Fibroblast of lung (primary cell): ENCODE measurements at regions not wholly inside any gene's neighbourhood (a gene's known extent, or its start where the extent isn't known, plus 50 kb on each side); places are given as distances from the start of the nearest gene placed in this dataset.

Experiments used
- DNase-seq, 2 donors: peaks; one replicate each; pipeline versions ENCODE4 v3.0.0 to v3.0.0-alpha.2; 2010; ENCODE audit warnings: low read depth in 2 of 2
- H2AFZ ChIP-seq: 2 replicates; pipeline ENCODE4 v1.5.1; 2012; ENCODE audit warnings: low read length, control low read depth, inconsistent platforms
- H3K27ac ChIP-seq: 2 replicates; pipeline ENCODE4 v1.5.1; 2011; ENCODE audit warnings: low read length, control low read depth; ENCODE audit not compliant: insufficient read depth
- H3K27me3 ChIP-seq: 2 replicates; pipeline ENCODE4 v1.5.1; 2011; ENCODE audit warnings: mild to moderate bottlenecking, low read length; ENCODE audit not compliant: control insufficient read depth, insufficient read depth
- H3K36me3 ChIP-seq: 2 replicates; pipeline ENCODE4 v1.5.1; 2011; ENCODE audit warnings: low read length; ENCODE audit not compliant: control insufficient read depth, insufficient read depth
- H3K4me1 ChIP-seq: 2 replicates; pipeline ENCODE4 v1.5.1; 2011; ENCODE audit warnings: low read length; ENCODE audit not compliant: control insufficient read depth, insufficient read depth; ENCODE audit errors: extremely low read depth
- H3K4me2 ChIP-seq: 2 replicates; pipeline ENCODE4 v1.5.1; 2011; ENCODE audit warnings: low read length, control low read depth; ENCODE audit not compliant: insufficient read depth; ENCODE audit errors: extremely low read depth
- H3K4me3 ChIP-seq, 4 experiments: fragments of 200-600 bp in 1 of 4; sonication (generic) in 1 of 4; replicated peaks in 1 of 4; 2 replicates each; pipeline ENCODE4 v1.5.1; 2011 to 2016; ENCODE audit warnings: low read length in 4 of 4, low read depth in 3 of 4, mild to moderate bottlenecking in 3 of 4, control low read depth in 2 of 4, inconsistent platforms in 1 of 4, mixed read lengths in 1 of 4; ENCODE audit not compliant: insufficient read depth in 1 of 4; ENCODE audit errors: control extremely low read depth in 1 of 4
- H3K79me2 ChIP-seq: 2 replicates; pipeline ENCODE4 v1.5.1; 2012; ENCODE audit warnings: mild to moderate bottlenecking, low read length, inconsistent platforms; ENCODE audit not compliant: control insufficient read depth, insufficient read depth
- H3K9ac ChIP-seq: 2 replicates; pipeline ENCODE4 v1.5.1; 2011; ENCODE audit warnings: mild to moderate bottlenecking, low read length, control low read depth; ENCODE audit not compliant: insufficient read depth
- H3K9me3 ChIP-seq: 2 replicates; pipeline ENCODE4 v1.5.1; 2012; ENCODE audit warnings: low read depth, low read length; ENCODE audit not compliant: control insufficient read depth, insufficient read depth
- H4K20me1 ChIP-seq: 2 replicates; pipeline ENCODE4 v1.5.1; 2011; ENCODE audit warnings: low read length; ENCODE audit not compliant: control insufficient read depth, insufficient read depth; ENCODE audit errors: extremely low read depth
- CTCF ChIP-seq, 2 donors: IDR thresholded peaks in 1 of 2; conservative IDR thresholded peaks in 1 of 2; 1 replicate in 1 of 2; 2 replicates in 1 of 2; pipeline ENCODE4 v1.5.1; 2011 to 2012; ENCODE audit warnings: low read length in 2 of 2, control low read depth in 1 of 2, inconsistent platforms in 1 of 2, low read depth in 1 of 2, mild to moderate bottlenecking in 1 of 2
- EZH2 ChIP-seq: IDR thresholded peaks from 2 replicates; pipeline ENCODE4 v1.5.1; 2012; ENCODE audit warnings: low read length, control low read depth, mild to moderate bottlenecking; ENCODE audit errors: missing control alignments

GRCh38 chr18:24894880-24895279, 434.4 kb downstream of the HRH4 start:
- Histone ChIP-seq H3K36me3 (no peaks in the 10 kb centered on the region), H3K9ac (no peak overlapping the region), H3K27me3 (no peaks in the 10 kb centered on the region), H3K9me3 (no peaks in the 10 kb centered on the region), H3K4me1 (no peaks in the 10 kb centered on the region), H2AFZ (no peak overlapping the region), H3K79me2 (no peaks in the 10 kb centered on the region), H4K20me1 (no peaks in the 10 kb centered on the region), H3K4me2 (no peak overlapping the region), H3K27ac (no peak overlapping the region), H3K4me3 (no peak overlapping the region)
- TF ChIP-seq EZH2 (no peak), CTCF (conservative IDR thresholded peaks at IDR 0.05 in 1 of 2, IDR thresholded peaks at IDR 0.05 in 1 of 2; ENCODE audit: low read depth in 1 of 2, low read length in 2 of 2) (no peak)
- peak; percentile 7 to 43 for DNase-seq

GRCh38 chr18:24897461-24897860, 437.0 kb downstream of the HRH4 start:
- H3K36me3 ChIP-seq = no peaks in the 10 kb centered on the region
- no peak overlapping the region for H3K4me2 ChIP-seq
- H3K27ac ChIP-seq = no peak overlapping the region
- H3K27me3 ChIP-seq = no peaks in the 10 kb centered on the region
- no peaks in the 10 kb centered on the region for H3K79me2 ChIP-seq
- H3K9ac ChIP-seq = no peak overlapping the region
- H3K9me3 ChIP-seq = no peaks in the 10 kb centered on the region
- no peak overlapping the region for H3K4me3 ChIP-seq
- DNase-seq = peak in 1 of 2 donors; percentile 32
- H3K4me1 ChIP-seq = no peaks in the 10 kb centered on the region
- no peak overlapping the region for H2AFZ ChIP-seq
- no peaks in the 10 kb centered on the region for H4K20me1 ChIP-seq
- TF ChIP-seq CTCF (conservative IDR thresholded peaks at IDR 0.05 in 1 of 2, IDR thresholded peaks at IDR 0.05 in 1 of 2; ENCODE audit: low read depth in 1 of 2, low read length in 2 of 2) (no peak), EZH2 (no peak)

DNA sequence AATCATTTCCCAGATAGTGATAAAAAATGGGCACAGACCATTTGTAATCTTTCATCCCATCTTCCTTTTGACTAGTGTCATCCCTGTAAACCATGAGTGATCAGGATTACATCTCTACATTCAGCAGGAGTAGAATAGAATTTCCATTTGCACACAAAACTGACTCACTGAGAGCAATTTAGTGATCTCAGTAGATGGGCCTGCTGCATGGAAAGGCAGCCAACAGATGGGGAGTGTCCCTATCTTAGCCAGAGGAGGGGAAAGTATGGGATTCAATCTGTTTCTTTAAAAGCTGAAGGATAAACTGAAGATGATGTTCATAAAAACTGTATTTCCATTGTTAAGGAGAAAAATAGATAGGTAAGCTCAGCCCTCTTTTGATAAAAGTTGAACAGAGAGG, 441.7 kb downstream of the ZNF521 start:
- Histone ChIP-seq H3K36me3 (no peaks in the 10 kb centered on the region), H3K27me3 (no peaks in the 10 kb centered on the region), H3K9me3 (no peaks in the 10 kb centered on the region), H3K9ac (no peak overlapping the region), H3K79me2 (no peaks in the 10 kb centered on the region), H4K20me1 (no peaks in the 10 kb centered on the region), H2AFZ (no peak overlapping the region), H3K27ac (no peak overlapping the region), H3K4me1 (no peaks in the 10 kb centered on the region), H3K4me3 (no peak overlapping the region), H3K4me2 (no peak overlapping the region)
- TF ChIP-seq EZH2 (no peak), CTCF (conservative IDR thresholded peaks at IDR 0.05 in 1 of 2, IDR thresholded peaks at IDR 0.05 in 1 of 2; ENCODE audit: low read depth in 1 of 2, low read length in 2 of 2) (no peak)
- no peak for DNase-seq
